Right lobe of liver (tissue), 6 donors: ENCODE measurements at regions not wholly inside any gene's neighbourhood (a gene's known extent, or its start where the extent isn't known, plus 50 kb on each side); places are given as distances from the start of the nearest gene placed in this dataset.

ENCODE experiments used
- ATAC-seq, 4 donors: fragments of 200-7000 bp; cut with Tn5 transposase; one replicate each; pipeline ENCODE4 v1.9.1; 2020; ENCODE audit warnings: mild to moderate bottlenecking in 4 of 4, moderate library complexity in 4 of 4
- DNase-seq, 3 donors: peaks; one replicate each; pipeline ENCODE4 v3.0.0-alpha.2; 2020
- H3K27ac ChIP-seq, 3 donors: fragments of 200-600 bp; one replicate each; pipeline ENCODE4 v1.8.0; 2022
- H3K27me3 ChIP-seq, 2 donors: fragments of 200-600 bp; one replicate each; pipeline ENCODE4 v1.8.0; 2022
- H3K36me3 ChIP-seq, 4 donors: fragments of 200-600 bp; sonication (generic) in 1 of 4; one replicate each; pipeline versions ENCODE4 v1.5.1 to v1.8.0; 2017 to 2022; ENCODE audit warnings: control low read depth in 1 of 4
- H3K4me1 ChIP-seq, 4 donors: fragments of 200-600 bp; sonication (generic) in 1 of 4; one replicate each; pipeline versions ENCODE4 v1.5.1 to v1.8.0; 2017 to 2022; ENCODE audit warnings: control low read depth in 1 of 4
- H3K4me3 ChIP-seq, 3 donors: fragments of 200-600 bp; one replicate each; pipeline ENCODE4 v1.8.0; 2022
- H3K9me3 ChIP-seq, 4 donors: fragments of 200-600 bp; sonication (generic) in 1 of 4; one replicate each; pipeline versions ENCODE4 v1.5.1 to v1.8.0; 2017 to 2022; ENCODE audit warnings: control low read depth in 1 of 4
- CTCF ChIP-seq, 4 donors: fragments of 200-600 bp in 3 of 4; fragments of 450-650 bp in 1 of 4; IDR thresholded peaks; one replicate each; pipeline versions ENCODE4 v1.5.1 to v1.8.0; 2016 to 2022; ENCODE audit warnings: antibody characterized with exemption in 4 of 4, mild to moderate bottlenecking in 2 of 4
- POLR2A ChIP-seq: fragments of 450-650 bp; IDR thresholded peaks from one replicate; pipeline ENCODE4 v1.6.1; 2017; ENCODE audit warnings: antibody characterized with exemption, mild to moderate bottlenecking
- WGBS: methylation state at CpG from one replicate; pipeline ENCODE4 v1.1.6; 2018; ENCODE audit warnings: low coverage, low lambda C conversion rate; ENCODE audit not compliant: insufficient coverage; ENCODE audit errors: missing lambda C conversion rate; 5-methylcytosine and 5-hydroxymethylcytosine counted together
- intact Hi-C, 2 donors: fragments of 100-400 bp; cut with DNase I; formaldehyde crosslinking; loops; one replicate each; pipeline versions ENCODE4 v1.11.2 to v1.14.1; 2022
- donor health status: DM: no; HTN: yes; CAD: no.
- donor health status: DM: no; HTN: no; CAD: no.
- donor health status: DM: no; HTN: no; CAD: no.
- donor health status: DM: no; HTN: yes; CAD: no.
- donor health status: DM: no; HTN: yes; CAD: no.

GRCh38 chr9:78437806-78438205, 140.9 kb downstream of the PSAT1 start:
- Histone ChIP-seq H3K9me3 (no peaks in the 10 kb centered on the region), H3K27ac (no peak overlapping the region), H3K36me3 (no peaks in the 10 kb centered on the region), H3K4me1 (no peaks in the 10 kb centered on the region), H3K4me3 (no peak overlapping the region), H3K27me3 (no peaks in the 10 kb centered on the region)
- intact Hi-C loops, result no loop called here
- 78% methylated on average over 7 of the region's 7 CpGs for WGBS
- DNase-seq (no peak), ATAC-seq (no peak)
- no peak for TF ChIP-seq POLR2A
- no peak for TF ChIP-seq CTCF (IDR thresholded peaks at IDR 0.05)

- TF ChIP-seq POLR2A (no peak), CTCF (IDR thresholded peaks at IDR 0.05) (no peak)
- ATAC-seq, result no peak
- 76% methylated on average over 6 of the region's 6 CpGs for WGBS
- no peak overlapping the region for H3K4me3 ChIP-seq
- no peaks in the 10 kb centered on the region for H3K27me3 ChIP-seq
- no peaks in the 10 kb centered on the region for H3K4me1 ChIP-seq
- no peak overlapping the region for H3K27ac ChIP-seq
- no peaks in the 10 kb centered on the region for H3K9me3 ChIP-seq
- DNase-seq, result no peak
- intact Hi-C loops, result no loop called here
- H3K36me3 ChIP-seq, result no peaks in the 10 kb centered on the region
Measured at GRCh38 chr9:78438211-78438610, 141.3 kb downstream of the PSAT1 start.

- intact Hi-C loops, result no loop called here
- TF ChIP-seq CTCF (IDR thresholded peaks at IDR 0.05), result no peak
- no peak for TF ChIP-seq POLR2A
- H3K4me1 ChIP-seq, result no peaks in the 10 kb centered on the region
- no peak overlapping the region for H3K27ac ChIP-seq
- ATAC-seq (no peak), DNase-seq (no peak)
- 40% methylated on average over 9 of the region's 9 CpGs for WGBS
- no peaks in the 10 kb centered on the region for H3K36me3 ChIP-seq
- H3K9me3 ChIP-seq, result no peaks in the 10 kb centered on the region
- H3K4me3 ChIP-seq, result no peak overlapping the region
- no peaks in the 10 kb centered on the region for H3K27me3 ChIP-seq
Measured at GRCh38 chr9:78438780-78439179, 141.9 kb downstream of the PSAT1 start.

- Histone ChIP-seq H3K36me3 (no peaks in the 10 kb centered on the region), H3K27me3 (no peaks in the 10 kb centered on the region), H3K27ac (no peak overlapping the region), H3K9me3 (no peaks in the 10 kb centered on the region), H3K4me3 (no peak overlapping the region), H3K4me1 (no peaks in the 10 kb centered on the region)
- WGBS, result 6% methylated on average over 22 of the region's 23 CpGs
- peak; percentile 77 to 82 (median 79) for DNase-seq
- ATAC-seq, result peak; percentile 94 to 99 (median 97)
- intact Hi-C loops, result no loop called here
- TF ChIP-seq POLR2A (no peak), CTCF (IDR thresholded peaks at IDR 0.05) (peak; percentile 79 to 97 (median 96))
Measured at GRCh38 chr9:78439190-78439865, 142.4 kb downstream of the PSAT1 start.
